ENCODE measurements at regions not wholly inside any gene's neighbourhood (a gene's known extent, or its start where the extent isn't known, plus 50 kb on each side); places are given as distances from the start of the nearest gene placed in this dataset.

DNA sequence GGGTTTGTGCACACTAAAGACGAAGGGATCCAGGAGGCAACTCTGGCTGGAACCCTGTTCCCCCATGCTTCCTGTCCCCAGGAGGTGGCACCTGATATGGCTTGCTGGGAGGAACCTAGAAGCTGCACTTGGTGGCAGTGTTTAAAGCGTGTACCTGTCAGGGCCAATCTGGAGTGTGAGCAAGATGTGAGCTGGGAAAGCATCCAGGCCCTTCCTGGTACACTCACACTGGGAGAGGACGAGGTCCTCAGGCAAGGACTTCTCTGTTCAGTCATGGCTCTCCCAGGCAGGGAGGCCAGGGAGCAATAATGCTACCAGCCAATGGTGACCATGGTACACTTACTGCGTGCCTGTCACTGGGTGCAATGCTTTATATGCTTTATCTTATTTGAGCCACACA lies 130.7 kb upstream of the NECTIN1 start:
- H3K9me1 ChIP-seq (ENCODE audit: control insufficient read depth, insufficient read depth, low read length), result no peaks in the 10 kb centered on the region
- H3K9ac ChIP-seq (ENCODE audit: insufficient read depth in 1 of 2, low read depth in 2 of 2, low read length in 2 of 2), result no peak overlapping the region
- peaks cover 0 to 32% of the 10 kb centered on the region in 2 experiments; a peak in 4 of 5 replicates for H3K27me3 ChIP-seq (ENCODE audit: control insufficient read depth in 2 of 2, insufficient read depth in 2 of 2, low read length in 2 of 2)
- WGBS (ENCODE audit: insufficient coverage, low coverage, missing lambda C conversion rate), result 0% methylated on average over 4 of the region's 4 CpGs
- ATAC-seq (no peak), DNase-seq (ENCODE audit: extremely low read depth in 1 of 4, low spot score in 3 of 4) (no peak), FAIRE-seq (no peak)
- H3K4me3 ChIP-seq, result no peak overlapping the region
- BruUV-seq (replicated peaks), result no TSS peak
- H2AFZ ChIP-seq (ENCODE audit: low read depth, low read length), result no peak overlapping the region
- H3K36me3 ChIP-seq (ENCODE audit: control insufficient read depth, insufficient read depth, low read length), result no peaks in the 10 kb centered on the region
- in situ Hi-C loops (cut with MboI) (no loop called here), intact Hi-C loops (cut with micrococcal nuclease) (no loop called here)
- no peak overlapping the region for H3K27ac ChIP-seq (ENCODE audit: extremely low read depth, low read depth, low read length)
- H3K9me3 ChIP-seq (replicated peaks; ENCODE audit: control insufficient read depth, insufficient read depth, low read depth, low read length), result no peaks in the 10 kb centered on the region
- peaks cover 6% of the 10 kb centered on the region; the same call in 1 of the 2 replicates for H4K20me1 ChIP-seq (replicated peaks; ENCODE audit: control insufficient read depth, insufficient read depth, low read length)
- no peak overlapping the region for H3K4me2 ChIP-seq (ENCODE audit: insufficient read depth, low read length)
- ChIA-PET POLR2A (interaction anchor here (0.6 to 0.9 kb wide), 2 partner anchors 9 to 10 kb away, joined by 3 to 4 read pairs; no protein-coding TSS in a partner anchor), CTCF (ENCODE audit: low intra/inter-chr PET ratio) (no interaction called here)
- H3K4me1 ChIP-seq (replicated peaks in 1 of 2; ENCODE audit: control insufficient read depth in 2 of 2, insufficient read depth in 2 of 2, low read length in 2 of 2), result no peaks in the 10 kb centered on the region
- no peaks in the 10 kb centered on the region for H3K79me2 ChIP-seq (ENCODE audit: control insufficient read depth, insufficient read depth, low read length)
- TF ChIP-seq ZNF184 (CRISPR knock-in tag; IDR thresholded peaks at IDR 0.05), result no peak
- no peak for TF ChIP-seq ZNF76 (CRISPR knock-in tag; IDR thresholded peaks at IDR 0.05; ENCODE audit: borderline replicate concordance)
- no peak for TF ChIP-seq POLR2H (tag; IDR thresholded peaks at IDR 0.05; ENCODE audit: low read depth)
- no peak for TF ChIP-seq GTF2E2 (tag; IDR thresholded peaks at IDR 0.05)
- TF ChIP-seq GATAD2B (IDR thresholded peaks at IDR 0.05; ENCODE audit: borderline replicate concordance), result no peak
- TF ChIP-seq, protein P1, sequence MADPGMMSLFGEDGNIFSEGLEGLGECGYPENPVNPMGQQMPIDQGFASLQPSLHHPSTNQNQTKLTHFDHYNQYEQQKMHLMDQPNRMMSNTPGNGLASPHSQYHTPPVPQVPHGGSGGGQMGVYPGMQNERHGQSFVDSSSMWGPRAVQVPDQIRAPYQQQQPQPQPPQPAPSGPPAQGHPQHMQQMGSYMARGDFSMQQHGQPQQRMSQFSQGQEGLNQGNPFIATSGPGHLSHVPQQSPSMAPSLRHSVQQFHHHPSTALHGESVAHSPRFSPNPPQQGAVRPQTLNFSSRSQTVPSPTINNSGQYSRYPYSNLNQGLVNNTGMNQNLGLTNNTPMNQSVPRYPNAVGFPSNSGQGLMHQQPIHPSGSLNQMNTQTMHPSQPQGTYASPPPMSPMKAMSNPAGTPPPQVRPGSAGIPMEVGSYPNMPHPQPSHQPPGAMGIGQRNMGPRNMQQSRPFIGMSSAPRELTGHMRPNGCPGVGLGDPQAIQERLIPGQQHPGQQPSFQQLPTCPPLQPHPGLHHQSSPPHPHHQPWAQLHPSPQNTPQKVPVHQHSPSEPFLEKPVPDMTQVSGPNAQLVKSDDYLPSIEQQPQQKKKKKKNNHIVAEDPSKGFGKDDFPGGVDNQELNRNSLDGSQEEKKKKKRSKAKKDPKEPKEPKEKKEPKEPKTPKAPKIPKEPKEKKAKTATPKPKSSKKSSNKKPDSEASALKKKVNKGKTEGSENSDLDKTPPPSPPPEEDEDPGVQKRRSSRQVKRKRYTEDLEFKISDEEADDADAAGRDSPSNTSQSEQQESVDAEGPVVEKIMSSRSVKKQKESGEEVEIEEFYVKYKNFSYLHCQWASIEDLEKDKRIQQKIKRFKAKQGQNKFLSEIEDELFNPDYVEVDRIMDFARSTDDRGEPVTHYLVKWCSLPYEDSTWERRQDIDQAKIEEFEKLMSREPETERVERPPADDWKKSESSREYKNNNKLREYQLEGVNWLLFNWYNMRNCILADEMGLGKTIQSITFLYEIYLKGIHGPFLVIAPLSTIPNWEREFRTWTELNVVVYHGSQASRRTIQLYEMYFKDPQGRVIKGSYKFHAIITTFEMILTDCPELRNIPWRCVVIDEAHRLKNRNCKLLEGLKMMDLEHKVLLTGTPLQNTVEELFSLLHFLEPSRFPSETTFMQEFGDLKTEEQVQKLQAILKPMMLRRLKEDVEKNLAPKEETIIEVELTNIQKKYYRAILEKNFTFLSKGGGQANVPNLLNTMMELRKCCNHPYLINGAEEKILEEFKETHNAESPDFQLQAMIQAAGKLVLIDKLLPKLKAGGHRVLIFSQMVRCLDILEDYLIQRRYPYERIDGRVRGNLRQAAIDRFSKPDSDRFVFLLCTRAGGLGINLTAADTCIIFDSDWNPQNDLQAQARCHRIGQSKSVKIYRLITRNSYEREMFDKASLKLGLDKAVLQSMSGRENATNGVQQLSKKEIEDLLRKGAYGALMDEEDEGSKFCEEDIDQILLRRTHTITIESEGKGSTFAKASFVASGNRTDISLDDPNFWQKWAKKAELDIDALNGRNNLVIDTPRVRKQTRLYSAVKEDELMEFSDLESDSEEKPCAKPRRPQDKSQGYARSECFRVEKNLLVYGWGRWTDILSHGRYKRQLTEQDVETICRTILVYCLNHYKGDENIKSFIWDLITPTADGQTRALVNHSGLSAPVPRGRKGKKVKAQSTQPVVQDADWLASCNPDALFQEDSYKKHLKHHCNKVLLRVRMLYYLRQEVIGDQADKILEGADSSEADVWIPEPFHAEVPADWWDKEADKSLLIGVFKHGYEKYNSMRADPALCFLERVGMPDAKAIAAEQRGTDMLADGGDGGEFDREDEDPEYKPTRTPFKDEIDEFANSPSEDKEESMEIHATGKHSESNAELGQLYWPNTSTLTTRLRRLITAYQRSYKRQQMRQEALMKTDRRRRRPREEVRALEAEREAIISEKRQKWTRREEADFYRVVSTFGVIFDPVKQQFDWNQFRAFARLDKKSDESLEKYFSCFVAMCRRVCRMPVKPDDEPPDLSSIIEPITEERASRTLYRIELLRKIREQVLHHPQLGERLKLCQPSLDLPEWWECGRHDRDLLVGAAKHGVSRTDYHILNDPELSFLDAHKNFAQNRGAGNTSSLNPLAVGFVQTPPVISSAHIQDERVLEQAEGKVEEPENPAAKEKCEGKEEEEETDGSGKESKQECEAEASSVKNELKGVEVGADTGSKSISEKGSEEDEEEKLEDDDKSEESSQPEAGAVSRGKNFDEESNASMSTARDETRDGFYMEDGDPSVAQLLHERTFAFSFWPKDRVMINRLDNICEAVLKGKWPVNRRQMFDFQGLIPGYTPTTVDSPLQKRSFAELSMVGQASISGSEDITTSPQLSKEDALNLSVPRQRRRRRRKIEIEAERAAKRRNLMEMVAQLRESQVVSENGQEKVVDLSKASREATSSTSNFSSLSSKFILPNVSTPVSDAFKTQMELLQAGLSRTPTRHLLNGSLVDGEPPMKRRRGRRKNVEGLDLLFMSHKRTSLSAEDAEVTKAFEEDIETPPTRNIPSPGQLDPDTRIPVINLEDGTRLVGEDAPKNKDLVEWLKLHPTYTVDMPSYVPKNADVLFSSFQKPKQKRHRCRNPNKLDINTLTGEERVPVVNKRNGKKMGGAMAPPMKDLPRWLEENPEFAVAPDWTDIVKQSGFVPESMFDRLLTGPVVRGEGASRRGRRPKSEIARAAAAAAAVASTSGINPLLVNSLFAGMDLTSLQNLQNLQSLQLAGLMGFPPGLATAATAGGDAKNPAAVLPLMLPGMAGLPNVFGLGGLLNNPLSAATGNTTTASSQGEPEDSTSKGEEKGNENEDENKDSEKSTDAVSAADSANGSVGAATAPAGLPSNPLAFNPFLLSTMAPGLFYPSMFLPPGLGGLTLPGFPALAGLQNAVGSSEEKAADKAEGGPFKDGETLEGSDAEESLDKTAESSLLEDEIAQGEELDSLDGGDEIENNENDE (IDR thresholded peaks at IDR 0.05; ENCODE audit: low read depth, low read length), result no peak
- no peak for TF ChIP-seq RBM15 (IDR thresholded peaks at IDR 0.05; ENCODE audit: insufficient read depth, low read length)
- TF ChIP-seq, protein P2, sequence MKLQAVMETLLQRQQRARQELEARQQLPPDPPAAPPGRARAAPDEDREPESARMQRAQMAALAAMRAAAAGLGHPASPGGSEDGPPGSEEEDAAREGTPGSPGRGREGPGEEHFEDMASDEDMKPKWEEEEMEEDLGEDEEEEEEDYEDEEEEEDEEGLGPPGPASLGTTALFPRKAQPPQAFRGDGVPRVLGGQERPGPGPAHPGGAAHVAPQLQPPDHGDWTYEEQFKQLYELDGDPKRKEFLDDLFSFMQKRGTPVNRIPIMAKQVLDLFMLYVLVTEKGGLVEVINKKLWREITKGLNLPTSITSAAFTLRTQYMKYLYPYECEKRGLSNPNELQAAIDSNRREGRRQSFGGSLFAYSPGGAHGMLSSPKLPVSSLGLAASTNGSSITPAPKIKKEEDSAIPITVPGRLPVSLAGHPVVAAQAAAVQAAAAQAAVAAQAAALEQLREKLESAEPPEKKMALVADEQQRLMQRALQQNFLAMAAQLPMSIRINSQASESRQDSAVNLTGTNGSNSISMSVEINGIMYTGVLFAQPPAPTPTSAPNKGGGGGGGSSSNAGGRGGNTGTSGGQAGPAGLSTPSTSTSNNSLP (IDR thresholded peaks at IDR 0.05; ENCODE audit: borderline replicate concordance, low read depth, low read length), result no peak

Measured in K562 (cell line).